ENCODE measurements at regions not wholly inside any gene's neighbourhood (a gene's known extent, or its start where the extent isn't known, plus 50 kb on each side); places are given as distances from the start of the nearest gene placed in this dataset.

- TF ChIP-seq CTCF (IDR thresholded peaks at IDR 0.05) (no peak), POLR2A (IDR thresholded peaks at IDR 0.05) (no peak)
Measured at GRCh38 chr5:99379187-99379586, 450.4 kb upstream of the CHD1 start.
